ENCODE measurements at regions not wholly inside any gene's neighbourhood (a gene's known extent, or its start where the extent isn't known, plus 50 kb on each side); places are given as distances from the start of the nearest gene placed in this dataset.
"Not testable (repeated sequence)": the region's sequence is repeated elsewhere in the genome, so short reads cannot be mapped to it uniquely, and the experiment has no call there.

DNA sequence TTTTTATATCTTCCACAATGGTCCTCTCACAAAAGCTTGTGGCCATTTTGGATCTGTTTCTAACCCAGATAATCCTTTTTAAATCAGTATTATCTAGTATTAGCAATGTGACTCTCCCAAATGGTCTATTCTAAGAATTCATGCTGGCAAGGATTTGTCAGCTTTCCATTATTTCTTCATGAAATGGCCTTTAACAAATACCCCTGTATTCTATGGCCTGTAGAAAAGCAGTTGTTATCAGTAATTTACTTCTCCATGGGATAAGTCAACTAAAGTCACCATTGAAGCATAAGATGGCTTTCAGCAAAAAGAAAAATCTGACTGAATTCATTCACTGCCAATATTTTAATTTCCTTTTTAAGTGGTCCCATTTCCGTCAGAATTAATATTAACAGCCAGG is 346.4 kb upstream of the FAM174A start:
- no peak for DNase-seq

DNA sequence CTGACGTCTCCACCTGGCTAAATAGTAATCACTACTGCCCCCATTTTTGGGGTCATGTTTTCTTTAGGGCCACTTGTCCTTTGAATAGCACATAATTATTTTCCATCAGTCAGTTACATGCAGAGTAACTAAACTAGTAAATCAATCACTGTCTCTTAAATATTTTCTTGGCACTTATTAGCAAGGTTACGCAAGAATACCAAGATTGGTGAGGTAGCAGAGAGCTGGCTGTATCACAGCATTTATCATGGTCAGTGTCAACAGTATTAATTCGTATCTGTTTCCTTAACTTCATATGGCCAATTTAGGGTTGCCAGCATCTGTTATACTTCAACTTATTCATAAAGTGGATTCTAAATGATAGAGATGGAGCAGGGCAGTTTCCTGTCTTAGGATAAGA is 346.8 kb upstream of the FAM174A start:
- DNase-seq, result no peak

DNA sequence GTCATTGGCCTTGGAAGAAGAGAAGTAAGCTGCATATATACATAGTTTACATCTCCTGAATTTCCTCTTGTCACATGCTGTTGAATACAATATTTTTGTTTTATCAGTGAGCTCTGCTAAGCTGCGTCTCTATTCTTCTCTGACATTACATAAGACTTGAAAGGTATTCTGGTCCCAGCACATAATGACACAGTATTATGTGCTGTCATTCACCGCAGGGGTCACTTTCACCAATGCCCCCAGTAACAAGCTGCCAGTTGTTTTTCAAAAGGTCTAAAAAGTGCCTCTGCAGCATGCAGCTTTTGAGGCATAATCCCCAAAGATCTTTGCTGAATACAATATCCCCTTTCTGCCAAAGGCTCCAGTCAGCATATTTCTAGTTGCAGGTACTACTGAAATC is 349.0 kb upstream of the FAM174A start:
- DNase-seq, result no peak

- no peak for DNase-seq
Measured at GRCh38 chr5:100182402-100182801, 352.8 kb upstream of the FAM174A start.

DNA sequence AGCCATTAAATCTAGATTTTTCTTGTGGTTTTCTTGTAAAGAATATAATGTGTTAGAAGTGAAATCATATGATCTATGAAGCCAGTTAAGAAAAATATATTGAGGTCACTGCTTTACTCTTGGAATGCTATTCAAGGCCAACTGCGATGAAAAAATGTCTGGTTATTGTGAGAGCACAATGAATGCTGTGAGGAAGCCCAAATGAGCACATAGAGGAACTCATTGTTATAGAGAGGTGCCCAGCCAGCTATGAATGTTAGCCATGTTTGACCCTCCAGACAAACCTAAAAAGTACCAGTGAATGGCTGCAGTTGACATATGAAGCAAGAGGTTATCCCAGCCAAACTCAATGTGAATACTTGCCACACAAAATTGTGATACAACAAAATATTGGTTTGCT is 359.8 kb upstream of the FAM174A start:
- DNase-seq, result no peak

- no peak for DNase-seq
Measured at GRCh38 chr5:100165309-100165708, 369.9 kb upstream of the FAM174A start.

GRCh38 chr5:100161868-100162267 is 373.3 kb upstream of the FAM174A start:
- no peak for DNase-seq

- DNase-seq, result no peak
Measured at GRCh38 chr5:100157066-100157465, 378.1 kb upstream of the FAM174A start.

DNA sequence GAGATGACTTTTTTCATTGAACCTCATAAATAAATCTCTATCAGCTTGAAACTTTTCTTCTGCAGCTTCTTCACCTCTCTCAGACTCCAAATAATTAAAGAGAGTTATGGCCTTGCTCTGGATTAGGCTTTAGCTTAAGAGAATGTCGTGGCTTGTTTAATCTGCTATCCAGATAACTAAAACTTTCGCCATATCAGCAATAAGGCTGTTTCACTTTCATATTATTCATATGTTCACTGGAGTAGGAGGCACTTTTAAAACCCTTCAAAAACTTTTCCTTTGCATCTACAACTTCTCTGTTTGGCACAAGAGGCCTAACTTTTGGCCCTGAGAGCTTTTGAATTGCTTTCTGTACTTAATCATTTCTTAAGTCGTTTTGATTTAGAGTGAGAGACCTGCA is 386.9 kb upstream of the FAM174A start:
- no peak for DNase-seq

GRCh38 chr5:100142607-100143006 is 392.6 kb upstream of the FAM174A start:
- no peak for DNase-seq

DNA sequence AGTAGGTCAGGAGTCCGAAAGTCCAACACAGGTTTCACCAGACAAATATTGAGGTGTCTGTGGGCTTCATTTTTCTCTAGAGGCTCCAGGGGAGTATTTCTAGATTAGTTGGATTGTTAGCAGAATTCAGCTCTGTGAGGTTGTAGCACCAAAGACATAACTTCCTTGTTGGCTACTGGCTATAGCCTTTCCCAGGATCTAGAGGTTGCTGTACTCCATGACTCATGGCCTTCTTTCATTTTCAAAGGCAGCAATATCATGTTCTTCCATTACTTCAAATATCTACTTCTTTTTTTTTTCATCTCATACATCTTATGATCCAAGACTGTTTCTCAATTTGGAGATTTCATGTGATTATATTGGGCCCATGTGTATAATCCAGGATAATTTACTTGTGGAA is 404.0 kb upstream of the FAM174A start:
- no peak for DNase-seq

- no peak for DNase-seq
Measured at GRCh38 chr5:100130307-100130706, 404.9 kb upstream of the FAM174A start.

- no peak for DNase-seq
Measured at GRCh38 chr5:100119903-100120302, 415.3 kb upstream of the FAM174A start.

DNA sequence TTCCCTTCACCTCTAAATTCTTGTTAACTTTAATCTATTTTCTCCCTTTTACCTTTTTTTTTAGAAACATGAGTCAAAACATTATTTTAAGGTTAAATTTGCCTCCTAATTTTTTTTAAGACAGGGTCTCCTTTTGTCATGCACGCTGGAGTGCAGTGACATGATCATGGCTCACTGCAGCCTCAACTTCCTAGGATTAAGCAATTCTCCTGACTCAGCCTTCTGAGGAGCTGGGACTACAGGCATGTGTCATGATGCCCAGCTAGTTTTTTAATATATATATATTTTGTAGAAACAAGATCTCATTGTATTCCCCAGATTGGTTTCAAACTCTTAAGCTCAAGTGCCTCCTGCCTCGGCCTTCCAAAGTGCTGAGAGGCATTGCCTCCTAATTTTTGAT is 424.7 kb upstream of the FAM174A start:
- DNase-seq, result no peak

- DNase-seq, result no peak
Measured at GRCh38 chr5:100108883-100109282, 426.3 kb upstream of the FAM174A start.

DNA sequence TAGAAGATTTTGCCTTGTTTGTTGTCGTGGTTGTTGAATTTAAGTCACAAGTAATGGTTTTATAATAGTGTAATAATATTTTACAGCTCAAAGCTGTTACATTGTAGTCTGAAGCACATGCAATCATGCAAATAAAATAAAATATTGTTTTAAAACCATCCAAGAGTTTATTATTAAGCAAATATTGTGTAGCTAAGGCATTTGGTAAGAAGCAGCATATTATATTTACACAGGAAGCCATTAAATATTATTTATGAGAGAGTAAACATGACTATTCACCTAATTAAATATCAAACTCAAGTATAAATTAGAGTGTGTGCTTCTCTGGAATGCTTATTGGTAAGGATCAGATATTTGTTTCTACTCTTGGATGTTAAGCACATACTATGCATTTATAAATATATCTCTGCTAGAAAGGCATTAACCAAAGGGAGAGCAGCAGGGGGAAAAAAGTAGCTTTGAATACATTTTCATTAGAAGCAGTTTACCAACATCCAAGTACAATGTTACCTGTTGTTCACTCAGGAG is 431.5 kb upstream of the FAM174A start:
- DNase-seq, result not testable (repeated sequence)

- DNase-seq, result not testable (repeated sequence)
Measured at GRCh38 chr5:100101466-100101865, 433.7 kb upstream of the FAM174A start.

- DNase-seq, result not testable (repeated sequence)
Measured at GRCh38 chr5:100096328-100096727, 438.8 kb upstream of the FAM174A start.

GRCh38 chr5:100080703-100081102 is 454.5 kb upstream of the FAM174A start:
- DNase-seq, result not testable (repeated sequence)

DNA sequence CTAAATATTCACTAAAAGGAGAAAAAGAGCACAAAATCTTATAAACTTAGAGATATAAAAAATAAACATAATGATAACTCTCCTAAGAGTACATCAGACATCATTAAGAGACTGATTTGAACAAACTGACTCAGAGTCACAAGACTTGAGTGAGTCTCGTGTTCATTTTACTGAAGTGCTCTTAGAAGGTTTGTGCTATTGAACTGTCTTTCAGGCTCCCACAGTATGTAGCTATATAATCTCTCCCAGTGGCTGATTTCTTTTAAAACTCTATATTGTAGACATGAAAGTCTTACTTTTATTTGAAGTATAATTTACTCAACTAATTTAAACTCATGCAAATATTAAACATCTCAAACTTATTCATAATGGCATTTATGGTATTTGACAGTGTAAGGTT is 456.0 kb upstream of the FAM174A start:
- DNase-seq, result not testable (repeated sequence)

DNA sequence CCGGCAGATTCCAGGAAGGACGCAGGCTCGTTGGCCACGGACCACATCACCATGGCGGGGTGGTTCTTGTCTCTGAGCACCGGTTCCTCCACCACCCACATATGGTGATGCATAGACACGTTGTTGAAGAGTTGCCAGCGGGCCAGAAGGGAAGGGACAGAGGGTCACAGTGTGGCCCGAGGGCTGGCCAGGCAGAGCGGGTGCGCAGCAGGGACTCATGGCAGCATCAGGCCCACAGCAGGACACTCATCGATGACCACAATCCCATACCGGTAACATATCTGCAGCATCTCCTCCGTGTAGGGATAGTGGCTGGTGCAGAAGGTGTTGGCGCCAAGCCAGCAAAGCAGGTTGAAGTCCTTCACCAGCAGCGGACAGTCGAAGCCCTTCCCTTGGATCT is 469.2 kb upstream of the FAM174A start:
- DNase-seq, result not testable (repeated sequence)

GRCh38 chr5:100043475-100043874 is 491.7 kb upstream of the FAM174A start:
- DNase-seq, result no peak

- no peak for DNase-seq
Measured at GRCh38 chr5:100026606-100027005, 508.6 kb upstream of the FAM174A start.

DNA sequence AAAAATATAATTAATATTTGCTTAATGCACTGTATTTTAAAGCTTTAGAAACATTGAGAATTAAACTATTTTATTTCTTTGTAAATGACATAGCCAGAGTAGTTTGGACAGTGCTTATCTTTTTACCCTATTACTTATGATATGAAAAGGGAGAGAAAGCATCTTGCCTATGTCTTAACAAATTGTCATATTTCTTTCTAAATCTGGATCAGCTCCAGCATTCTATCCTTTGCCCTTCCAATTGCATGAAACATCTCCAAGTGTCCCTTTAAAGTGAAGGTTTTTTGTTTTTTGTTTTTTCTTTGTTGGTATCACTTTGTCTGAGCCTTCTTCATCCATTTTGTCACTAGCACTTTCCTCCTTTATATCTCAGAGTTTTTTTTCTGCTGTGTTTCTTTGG is 511.6 kb upstream of the FAM174A start:
- no peak for DNase-seq

- DNase-seq, result no peak
Measured at GRCh38 chr5:100017520-100018262, 517.5 kb upstream of the FAM174A start.
